NCI-H1092 treated with DMSO at 0.1 percent for 48 hours (cell line): ENCODE measurements at regions not wholly inside any gene's neighbourhood (a gene's known extent, or its start where the extent isn't known, plus 50 kb on each side); places are given as distances from the start of the nearest gene placed in this dataset.

Experiments used
- DNase-seq: peaks from one replicate; lab custom pipeline; 2025; lab: John Stamatoyannopoulos, UW

DNA sequence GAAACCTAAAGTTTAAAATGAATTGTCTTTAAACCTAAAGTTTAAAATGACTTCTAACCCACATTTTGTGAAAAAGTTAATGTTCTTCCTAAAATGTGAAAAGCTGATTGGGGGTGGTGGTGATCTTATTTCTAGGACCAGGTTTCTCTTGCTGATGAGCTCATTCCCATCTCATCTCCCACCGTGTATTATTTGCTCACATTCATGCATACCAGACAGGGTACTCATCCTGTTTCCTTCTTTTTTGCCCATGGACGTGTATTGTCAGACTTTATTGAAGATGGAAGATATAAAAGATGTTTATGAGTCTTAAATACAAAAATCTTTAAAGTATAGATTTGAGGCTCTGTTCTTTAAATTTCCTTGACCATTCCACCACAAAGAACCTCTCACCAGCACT lies 70.1 kb upstream of the MPHOSPH6 start:
- DNase-seq: no peak

DNA sequence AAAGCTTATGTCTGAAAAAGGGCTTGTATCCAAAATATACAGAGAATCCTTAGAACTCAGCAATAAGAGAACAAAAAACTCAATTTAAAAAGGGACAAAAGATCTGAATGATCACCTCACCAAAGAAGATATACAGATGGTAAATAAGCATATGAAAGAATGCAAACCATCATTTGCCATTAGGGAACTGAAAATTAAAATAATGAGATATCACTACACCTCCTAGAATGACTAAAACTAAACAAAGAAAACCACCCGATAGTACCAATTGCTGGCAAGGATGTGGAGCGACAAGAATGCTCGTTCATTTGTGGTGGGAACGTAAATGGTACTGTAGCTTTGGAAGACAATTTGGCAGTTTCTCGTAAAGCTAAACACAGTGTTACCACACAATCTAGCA lies 66.9 kb upstream of the MPHOSPH6 start:
- DNase-seq: no peak

DNA sequence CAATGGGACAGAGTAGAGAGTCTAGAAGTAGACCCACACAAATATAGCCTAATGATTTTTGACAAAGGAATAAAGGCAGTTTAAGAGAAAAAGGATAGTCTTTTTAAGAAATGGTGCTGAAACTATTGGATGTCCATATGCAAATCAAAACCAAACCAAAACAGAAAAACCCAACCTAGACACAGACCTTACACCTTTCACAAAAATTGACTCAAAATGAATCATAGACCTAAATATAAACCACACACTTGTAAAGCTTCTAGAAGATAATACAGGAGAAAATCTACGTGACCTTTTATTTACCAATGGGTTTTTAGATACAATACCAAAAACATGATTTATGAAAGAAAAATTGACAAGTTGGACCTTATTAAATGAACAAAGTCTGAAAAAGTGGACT lies 66.4 kb upstream of the MPHOSPH6 start:
- no peak for DNase-seq

DNA sequence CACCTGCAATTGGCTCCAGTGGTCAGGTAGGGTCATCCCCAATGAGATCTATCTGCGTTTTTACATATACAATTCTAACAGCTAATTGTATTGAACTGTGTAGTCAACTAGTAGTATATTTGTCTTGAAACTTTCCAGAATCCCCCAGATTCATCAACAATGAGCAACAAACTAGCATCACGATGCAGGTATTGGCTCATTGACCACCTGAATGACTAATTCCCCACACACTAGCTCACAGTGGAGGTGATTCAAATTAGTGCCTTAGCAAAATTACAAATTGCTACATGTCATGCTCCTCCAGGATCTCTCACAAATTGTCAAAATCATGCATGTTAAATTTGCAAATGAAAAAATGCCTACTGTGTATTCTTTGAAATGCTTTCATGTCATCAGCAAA lies 62.8 kb upstream of the MPHOSPH6 start:
- no peak for DNase-seq

DNA sequence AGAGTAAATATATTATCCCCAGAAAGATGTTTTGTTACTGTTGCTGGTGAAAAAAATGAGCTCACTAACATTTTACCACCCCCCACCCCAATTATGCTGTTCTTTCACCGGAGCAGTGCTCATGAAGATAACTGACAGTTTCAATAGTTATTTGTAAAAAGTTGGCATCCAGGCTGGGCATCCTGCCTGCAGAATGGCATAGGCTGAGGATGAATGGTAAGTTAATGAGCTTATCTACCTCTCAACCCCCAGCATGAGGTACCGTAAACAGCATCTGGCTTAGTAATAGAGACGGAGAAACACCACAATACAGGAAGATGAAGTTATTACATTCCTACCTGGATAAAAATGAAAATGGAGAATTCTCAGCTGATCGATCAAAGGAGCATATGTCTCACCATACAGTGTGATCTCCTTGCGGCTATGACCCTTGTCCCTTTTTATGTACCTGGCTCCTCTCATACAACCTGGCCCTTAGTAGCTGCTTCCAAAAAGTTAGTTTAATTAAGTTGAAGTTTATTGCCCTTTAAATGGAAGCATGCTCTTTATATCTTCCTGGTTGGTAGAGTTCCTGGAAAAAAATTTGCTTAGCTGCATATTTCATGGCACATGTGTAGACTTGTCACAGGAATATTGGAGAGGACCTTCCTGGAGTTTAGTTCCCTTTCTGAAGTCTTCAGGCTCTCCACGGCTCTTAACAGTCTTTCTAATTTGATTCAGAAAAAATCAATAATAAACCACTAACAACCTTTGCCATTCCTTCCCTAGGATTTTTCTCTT lies 61.2 kb upstream of the MPHOSPH6 start:
- DNase-seq: peak; percentile 47

DNA sequence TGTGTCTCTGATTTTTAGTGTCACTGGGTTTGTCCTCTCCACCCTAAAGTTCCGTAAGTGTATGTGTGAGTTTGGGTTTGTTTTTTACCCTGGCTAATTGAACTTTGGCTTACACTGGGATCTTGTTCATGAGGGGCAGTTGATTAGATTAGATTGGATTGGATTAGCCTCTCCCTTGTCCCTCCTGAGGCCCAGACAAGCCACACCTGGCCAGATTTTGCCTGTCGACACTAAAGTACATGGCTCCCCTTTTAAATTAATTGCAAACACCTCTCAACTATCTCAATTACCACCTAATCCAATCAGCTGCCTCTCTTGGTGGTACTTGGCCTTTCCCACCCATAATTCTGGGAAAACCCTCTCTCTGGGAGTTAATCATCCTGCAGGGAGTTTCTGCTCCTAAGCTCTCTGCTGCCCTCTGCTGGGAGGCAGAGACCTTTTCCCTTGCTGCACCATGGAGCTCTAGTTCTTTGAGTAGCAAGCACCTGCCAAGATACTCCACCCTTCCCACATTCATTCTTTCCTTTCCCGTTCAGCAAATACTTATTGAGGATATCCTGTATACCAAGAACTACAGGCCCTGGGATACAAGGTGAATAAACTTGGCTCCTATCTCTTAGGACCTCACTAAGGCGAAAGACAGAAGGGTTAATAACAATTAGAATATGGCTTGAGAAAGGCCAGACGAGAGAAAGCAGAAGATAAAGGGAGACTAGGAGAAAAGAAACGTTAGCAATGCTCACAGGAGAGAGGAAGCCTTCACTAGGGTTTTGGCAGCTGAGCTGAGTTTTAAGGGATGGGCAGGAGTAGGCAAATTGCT lies 60.0 kb upstream of the MPHOSPH6 start:
- DNase-seq: peak; percentile 69

DNA sequence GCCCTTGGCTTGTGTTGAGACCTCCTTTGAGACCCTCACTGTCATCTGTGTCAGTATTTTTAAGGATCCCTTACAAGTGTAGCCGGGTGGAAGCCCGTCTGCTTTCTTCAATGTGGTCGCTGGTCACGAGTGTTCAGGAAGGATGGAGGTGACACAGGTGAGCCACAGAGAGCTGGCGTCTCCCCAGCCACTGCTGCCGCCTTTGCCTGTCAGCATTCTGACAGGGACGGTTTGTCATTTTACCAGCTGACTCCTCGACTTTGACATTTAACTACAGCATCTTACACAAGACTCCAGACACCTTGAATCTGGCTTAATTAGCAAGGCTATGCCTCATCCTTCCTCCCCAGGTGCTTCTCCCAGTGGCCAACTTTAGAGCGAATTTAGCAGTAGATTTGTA lies 56.3 kb upstream of the MPHOSPH6 start:
- no peak for DNase-seq

DNA sequence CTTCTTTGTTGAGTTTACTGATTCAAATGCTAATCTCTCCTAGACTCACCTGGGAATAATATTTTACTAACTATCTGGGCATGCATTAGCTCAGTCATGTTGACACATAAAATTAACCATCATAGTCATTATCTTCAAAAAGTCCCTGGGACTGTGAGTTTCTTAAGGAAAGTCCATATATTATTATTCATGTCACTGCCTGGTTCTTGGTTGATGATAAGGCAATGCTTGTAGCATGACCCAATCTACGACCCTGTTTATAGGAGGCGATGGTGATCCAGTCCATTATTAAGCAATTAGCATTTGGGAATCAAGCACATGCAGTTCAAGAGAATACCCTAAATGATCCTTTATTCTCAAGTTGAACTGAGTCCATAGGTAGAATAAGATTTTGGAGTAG lies 54.8 kb upstream of the MPHOSPH6 start:
- DNase-seq: no peak

DNA sequence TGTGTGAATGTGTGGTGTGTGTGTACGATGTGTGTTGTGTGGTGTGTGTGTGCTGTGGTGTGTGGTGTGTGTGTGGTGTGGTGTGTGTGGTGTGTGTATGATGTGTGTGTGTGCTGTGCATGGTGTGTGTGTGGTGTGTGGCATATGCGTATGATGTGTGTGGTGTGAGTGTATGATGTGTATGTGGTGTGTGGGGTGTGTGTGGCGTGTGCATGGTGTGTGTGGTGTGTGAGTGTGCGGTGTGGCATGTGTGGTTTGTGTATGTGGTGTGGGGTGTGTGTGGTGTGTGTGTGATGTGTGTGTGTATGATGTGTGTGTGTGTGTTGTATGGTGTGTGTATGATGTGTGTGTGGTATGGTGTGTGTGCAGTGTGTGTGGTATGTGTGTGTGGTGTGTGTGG lies 50.5 kb upstream of the MPHOSPH6 start:
- DNase-seq: no peak
